ENCODE measurements at regions not wholly inside any gene's neighbourhood (a gene's known extent, or its start where the extent isn't known, plus 50 kb on each side); places are given as distances from the start of the nearest gene placed in this dataset.

DNA sequence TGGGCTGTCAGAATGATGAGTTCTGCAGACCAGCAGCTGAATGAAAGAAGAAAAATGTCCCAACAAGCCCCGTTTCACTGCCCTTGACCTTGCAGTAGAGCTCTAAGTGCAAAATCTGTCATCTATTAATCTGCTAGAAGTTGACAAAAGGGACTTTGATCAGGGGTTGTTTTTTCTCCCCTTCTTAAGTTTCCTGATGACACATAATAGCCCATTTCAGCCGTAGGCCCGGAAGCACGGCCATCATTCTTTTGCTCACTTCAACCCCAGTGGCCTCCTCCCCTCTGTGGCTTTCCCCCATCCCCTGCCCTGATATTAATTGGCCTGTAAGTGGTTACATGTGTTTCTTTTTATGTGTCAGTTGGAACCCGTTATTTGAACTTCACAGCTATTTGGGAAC is 298.9 kb downstream of the RPLP1 start:
- TF ChIP-seq, protein P1, sequence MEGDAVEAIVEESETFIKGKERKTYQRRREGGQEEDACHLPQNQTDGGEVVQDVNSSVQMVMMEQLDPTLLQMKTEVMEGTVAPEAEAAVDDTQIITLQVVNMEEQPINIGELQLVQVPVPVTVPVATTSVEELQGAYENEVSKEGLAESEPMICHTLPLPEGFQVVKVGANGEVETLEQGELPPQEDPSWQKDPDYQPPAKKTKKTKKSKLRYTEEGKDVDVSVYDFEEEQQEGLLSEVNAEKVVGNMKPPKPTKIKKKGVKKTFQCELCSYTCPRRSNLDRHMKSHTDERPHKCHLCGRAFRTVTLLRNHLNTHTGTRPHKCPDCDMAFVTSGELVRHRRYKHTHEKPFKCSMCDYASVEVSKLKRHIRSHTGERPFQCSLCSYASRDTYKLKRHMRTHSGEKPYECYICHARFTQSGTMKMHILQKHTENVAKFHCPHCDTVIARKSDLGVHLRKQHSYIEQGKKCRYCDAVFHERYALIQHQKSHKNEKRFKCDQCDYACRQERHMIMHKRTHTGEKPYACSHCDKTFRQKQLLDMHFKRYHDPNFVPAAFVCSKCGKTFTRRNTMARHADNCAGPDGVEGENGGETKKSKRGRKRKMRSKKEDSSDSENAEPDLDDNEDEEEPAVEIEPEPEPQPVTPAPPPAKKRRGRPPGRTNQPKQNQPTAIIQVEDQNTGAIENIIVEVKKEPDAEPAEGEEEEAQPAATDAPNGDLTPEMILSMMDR (IDR thresholded peaks at IDR 0.05): no peak
- TF ChIP-seq POLR2A (IDR thresholded peaks at IDR 0.05): no peak

All from thyroid gland (tissue), 4 donors.